VCaP (cell line): ENCODE measurements at regions not wholly inside any gene's neighbourhood (a gene's known extent, or its start where the extent isn't known, plus 50 kb on each side); places are given as distances from the start of the nearest gene placed in this dataset.
"Not testable (repeated sequence)": the region's sequence is repeated elsewhere in the genome, so short reads cannot be mapped to it uniquely, and the experiment has no call there.

ENCODE experiments used
- H3K27ac ChIP-seq: fragments of 450-650 bp; 2 replicates; pipeline ENCODE4 v1.5.1; 2017
- TF ChIP-seq, protein P1 (sequence below): fragments of 450-650 bp; conservative IDR thresholded peaks from 2 replicates; pipeline ENCODE4 v1.5.1; 2017; ENCODE audit warnings: mild to moderate bottlenecking, moderate library complexity

DNA sequence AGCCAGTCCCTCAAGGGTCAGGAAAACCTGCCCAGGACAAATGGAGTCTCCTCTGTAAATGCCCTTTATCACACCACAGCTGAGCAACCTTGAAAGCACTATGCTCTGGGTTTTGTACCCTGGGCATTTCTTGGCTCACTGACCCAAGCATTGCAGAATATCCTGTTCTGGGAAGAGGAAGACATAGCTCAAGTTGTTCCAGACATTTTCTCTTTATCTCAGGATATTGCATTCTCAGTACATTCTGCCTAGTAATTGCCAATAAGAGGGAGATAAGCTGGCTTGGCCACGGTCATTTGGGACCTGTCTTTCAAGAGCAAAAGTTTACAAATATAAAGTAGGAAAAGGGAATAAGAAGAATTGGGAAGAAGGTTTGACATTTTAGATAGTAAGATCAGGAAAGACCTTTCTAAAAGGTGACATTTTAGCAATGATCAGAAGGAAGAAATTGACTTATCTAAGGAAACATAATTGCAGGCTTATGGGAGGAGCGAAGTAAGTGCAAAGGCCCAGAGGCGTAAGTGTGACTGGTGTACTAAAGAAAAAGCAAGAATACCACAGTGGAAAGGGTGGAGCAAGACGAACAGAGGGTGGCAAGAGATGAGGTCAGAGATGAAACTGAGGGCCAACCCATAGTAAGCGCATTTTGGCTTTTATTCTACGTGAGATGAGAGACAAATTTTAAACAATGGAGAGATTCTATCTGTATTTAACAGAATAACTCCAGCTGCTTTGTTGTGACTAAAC, 394.0 kb upstream of the CXADR start:
- H3K27ac ChIP-seq: no peak overlapping the region
- TF ChIP-seq, protein P1, sequence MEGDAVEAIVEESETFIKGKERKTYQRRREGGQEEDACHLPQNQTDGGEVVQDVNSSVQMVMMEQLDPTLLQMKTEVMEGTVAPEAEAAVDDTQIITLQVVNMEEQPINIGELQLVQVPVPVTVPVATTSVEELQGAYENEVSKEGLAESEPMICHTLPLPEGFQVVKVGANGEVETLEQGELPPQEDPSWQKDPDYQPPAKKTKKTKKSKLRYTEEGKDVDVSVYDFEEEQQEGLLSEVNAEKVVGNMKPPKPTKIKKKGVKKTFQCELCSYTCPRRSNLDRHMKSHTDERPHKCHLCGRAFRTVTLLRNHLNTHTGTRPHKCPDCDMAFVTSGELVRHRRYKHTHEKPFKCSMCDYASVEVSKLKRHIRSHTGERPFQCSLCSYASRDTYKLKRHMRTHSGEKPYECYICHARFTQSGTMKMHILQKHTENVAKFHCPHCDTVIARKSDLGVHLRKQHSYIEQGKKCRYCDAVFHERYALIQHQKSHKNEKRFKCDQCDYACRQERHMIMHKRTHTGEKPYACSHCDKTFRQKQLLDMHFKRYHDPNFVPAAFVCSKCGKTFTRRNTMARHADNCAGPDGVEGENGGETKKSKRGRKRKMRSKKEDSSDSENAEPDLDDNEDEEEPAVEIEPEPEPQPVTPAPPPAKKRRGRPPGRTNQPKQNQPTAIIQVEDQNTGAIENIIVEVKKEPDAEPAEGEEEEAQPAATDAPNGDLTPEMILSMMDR: no peak

DNA sequence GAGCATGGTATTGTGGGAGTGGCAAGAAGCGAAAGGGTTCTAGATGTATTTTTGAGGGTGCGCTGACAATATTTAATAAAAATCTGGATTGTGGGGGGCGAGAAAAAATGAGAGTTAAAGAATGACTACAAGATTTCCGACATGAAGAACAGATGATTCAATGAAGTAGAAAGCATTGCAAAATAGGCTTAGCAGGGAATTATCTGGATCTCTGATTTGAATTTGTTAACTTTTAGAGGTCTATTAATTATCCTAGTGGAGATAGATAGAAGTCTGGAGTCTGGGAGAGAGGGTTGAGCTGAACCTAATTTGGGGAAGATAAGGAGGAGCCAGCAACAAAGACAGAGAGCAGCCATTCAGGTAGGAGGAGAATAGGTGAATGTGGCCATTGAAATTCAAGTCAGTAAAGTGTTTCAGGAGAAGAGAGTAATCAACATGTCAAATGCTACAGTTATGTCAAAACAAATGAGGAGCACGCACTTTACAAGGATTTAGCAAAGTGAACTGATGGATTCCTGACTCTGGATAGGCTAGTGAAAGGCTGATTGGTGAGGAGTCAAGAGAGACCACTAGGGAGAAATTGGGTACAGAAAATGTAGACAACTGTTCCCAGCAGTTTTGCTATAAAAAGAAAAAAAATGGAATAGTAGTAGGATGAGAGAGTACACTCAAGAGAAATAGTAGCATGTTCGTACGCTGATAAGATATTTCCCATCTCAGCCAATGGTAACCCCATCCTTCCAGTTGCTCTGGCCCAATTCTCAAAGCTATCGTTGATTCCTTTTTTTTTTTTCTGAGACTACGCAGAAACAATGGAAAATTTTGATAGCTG, 393.2 kb upstream of the CXADR start:
- no peak overlapping the region for H3K27ac ChIP-seq
- TF ChIP-seq, protein P1: no peak

DNA sequence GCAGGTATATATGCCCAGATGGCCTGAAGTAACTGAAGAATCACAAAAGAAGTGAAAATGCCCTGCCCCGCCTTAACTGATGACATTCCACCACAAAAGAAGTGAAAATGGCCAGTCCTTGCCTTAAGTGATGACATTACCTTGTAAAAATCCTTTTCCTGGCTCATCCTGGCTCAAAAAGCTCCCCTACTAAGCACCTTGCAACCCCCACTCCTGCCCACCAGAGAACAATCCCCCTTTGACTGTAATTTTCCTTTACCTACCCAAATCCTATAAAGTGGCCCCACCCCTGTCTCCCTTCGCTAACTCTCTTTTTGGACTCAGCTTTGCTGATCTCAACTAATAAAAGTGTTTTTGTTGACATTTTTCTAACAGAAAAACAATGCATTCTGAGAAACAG, 385.4 kb upstream of the CXADR start:
- H3K27ac ChIP-seq: not testable (repeated sequence)

DNA sequence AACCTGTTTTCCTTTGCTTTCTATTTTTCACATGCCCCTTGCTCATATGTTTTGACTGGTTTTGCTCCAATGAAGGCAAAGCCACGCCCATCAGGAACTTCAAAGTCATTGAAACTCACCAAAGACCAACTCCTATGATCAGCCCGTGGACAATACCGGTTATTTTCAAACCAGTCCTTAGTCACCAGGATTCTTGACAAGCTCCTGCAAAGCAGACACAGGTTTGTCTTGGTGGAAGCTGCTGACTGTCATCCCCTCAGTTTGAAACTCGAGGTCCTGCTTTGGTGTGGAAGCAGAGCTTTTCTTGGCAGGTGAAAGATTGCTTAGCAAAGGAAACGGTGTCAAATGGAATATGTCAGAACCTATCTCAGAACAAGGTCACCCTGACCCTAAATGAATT, 384.7 kb upstream of the CXADR start:
- no peak overlapping the region for H3K27ac ChIP-seq
- TF ChIP-seq, protein P1: no peak

DNA sequence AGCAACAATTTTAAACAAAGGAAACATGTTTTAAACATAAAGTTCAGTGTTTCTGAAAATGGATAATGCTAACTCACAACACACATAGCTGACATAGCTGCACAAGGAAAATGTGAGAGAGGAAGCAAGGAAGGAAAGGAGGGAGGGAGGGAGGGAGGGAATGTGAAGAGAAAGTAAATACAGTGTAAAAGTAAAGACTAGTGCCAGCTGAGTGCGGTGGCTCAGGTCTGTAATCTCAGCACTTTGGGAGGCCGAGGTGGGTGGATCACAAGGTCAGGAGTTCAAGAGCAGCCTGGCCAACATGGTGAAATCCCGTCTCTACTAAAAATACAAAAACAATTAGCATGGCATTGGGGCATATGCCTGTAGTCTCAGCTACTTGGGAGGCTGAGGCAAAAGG, 373.7 kb upstream of the CXADR start:
- not testable (repeated sequence) for H3K27ac ChIP-seq

DNA sequence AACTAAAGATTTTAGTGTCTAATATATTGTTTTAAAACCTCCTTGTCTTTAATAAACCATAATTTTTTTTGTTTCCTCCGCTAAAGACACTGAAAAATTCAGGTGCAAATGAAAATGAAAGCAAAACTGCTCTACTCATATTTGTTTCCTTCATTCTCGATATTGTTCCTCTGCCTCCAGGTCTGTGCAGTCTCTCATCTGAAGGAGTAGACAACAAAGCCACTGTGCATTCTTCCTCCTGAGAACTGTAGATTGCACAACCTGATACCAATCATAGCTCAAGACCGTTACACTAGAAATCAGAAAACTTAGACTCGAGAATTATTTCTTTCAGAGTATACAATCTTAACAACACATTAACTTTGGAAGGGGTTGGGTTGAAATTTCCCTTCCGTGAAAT, 373.1 kb upstream of the CXADR start:
- H3K27ac ChIP-seq: no peak overlapping the region
- TF ChIP-seq, protein P1: no peak

DNA sequence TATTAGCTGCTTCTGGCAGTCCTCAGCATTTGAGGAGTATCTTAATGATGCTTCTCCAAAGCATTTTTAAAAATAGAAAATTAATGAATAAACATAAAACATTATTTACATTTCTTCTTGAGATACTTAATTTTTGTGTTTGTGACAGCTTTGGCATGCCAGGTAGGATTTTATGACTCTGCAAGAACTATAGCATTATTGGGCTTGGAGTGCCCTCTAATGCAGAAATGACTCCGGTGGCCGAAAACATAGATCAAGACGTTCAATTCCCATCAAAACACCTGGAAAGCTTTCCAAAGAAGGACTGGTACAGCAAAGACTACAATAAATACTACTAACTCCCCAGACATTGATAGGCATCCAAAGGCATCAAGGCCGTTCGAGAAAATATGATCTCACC, 366.4 kb upstream of the CXADR start:
- H3K27ac ChIP-seq: no peak overlapping the region
- TF ChIP-seq, protein P1: peak; percentile 74

DNA sequence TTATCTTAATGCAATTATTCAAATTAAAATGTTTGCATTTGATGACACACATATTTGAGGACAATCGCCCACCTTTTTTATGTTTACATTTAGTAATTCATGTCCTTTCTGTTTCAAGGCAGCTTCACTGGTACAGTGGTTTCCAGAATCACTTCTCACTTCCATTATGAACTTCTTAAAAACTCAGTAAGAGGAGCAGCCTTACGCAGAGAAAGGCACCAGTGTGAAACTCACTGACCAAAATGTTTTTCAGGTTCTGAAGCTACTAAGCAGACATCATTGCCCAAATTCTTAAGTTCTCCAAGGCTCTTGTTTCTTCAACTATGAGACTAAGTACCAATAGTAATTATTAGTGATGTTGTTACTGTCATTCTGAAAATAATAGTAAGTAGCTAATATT, 353.1 kb upstream of the CXADR start:
- TF ChIP-seq, protein P1: no peak
- H3K27ac ChIP-seq: peak overlapping the region; percentile 81
